Activated CD4-positive, alpha-beta T cell treated with anti-CD3 and anti-CD28 coated beads, Interleukin-2, Interleukin-6, amounts not matched to agents 100 ng/mL and 50 ng/mL, durations not matched to agents 16 hours and 8 hours (primary cell): ENCODE measurements at regions not wholly inside any gene's neighbourhood (a gene's known extent, or its start where the extent isn't known, plus 50 kb on each side); places are given as distances from the start of the nearest gene placed in this dataset.
A peak's percentile ranks its signal among the peaks of the same experiment; 100 is the strongest.
"Not testable (repeated sequence)": the region's sequence is repeated elsewhere in the genome, so short reads cannot be mapped to it uniquely, and the experiment has no call there.

Experiments used
- DNase-seq: peaks from one replicate; pipeline ENCODE4 v3.0.0-alpha.2; 2020

DNA sequence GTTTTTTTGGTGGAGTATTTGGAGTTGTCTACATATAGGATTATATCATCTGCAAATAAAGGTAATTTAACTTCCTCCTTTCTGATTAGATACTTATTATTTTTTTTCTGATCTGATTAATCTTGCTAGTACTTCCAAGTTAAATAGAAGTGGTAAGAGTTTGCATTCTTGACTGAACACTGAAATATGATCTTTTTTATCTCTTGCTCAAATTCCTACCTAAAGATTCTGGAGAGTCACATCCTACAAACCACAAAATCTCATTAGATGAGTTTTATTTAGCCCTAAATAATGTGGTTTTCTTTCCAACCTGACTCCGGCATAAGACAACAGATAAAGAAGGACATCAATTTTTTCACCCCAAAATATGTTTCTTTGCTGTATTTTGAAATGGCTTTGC, 977.9 kb upstream of the GBE1 start:
- DNase-seq = no peak

- no peak for DNase-seq
Observed at GRCh38 chr3:82736696-82737277, 975.3 kb upstream of the GBE1 start.

GRCh38 chr3:82715091-82715856, 953.8 kb upstream of the GBE1 start:
- DNase-seq = no peak

GRCh38 chr3:82707035-82707434, 945.6 kb upstream of the GBE1 start:
- no peak for DNase-seq

DNA sequence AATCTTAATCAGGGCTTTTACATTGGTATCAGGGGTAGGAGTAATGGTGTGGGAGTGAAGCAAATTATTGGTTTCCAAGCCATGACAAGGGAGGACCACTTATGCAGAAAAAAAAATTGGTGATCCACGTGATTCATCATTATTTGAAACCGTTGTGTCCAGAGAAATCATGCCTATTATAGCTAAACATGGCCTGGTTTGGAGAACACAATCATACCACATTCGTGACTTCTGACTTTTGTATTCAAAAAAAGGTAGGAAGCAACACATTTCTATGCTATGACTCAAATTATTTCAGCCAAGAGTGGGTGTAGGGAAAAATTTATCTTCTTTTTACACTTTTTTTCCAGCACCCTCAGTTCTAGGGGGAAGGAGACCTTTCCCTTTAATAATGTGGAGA, 924.3 kb upstream of the GBE1 start:
- no peak for DNase-seq

DNA sequence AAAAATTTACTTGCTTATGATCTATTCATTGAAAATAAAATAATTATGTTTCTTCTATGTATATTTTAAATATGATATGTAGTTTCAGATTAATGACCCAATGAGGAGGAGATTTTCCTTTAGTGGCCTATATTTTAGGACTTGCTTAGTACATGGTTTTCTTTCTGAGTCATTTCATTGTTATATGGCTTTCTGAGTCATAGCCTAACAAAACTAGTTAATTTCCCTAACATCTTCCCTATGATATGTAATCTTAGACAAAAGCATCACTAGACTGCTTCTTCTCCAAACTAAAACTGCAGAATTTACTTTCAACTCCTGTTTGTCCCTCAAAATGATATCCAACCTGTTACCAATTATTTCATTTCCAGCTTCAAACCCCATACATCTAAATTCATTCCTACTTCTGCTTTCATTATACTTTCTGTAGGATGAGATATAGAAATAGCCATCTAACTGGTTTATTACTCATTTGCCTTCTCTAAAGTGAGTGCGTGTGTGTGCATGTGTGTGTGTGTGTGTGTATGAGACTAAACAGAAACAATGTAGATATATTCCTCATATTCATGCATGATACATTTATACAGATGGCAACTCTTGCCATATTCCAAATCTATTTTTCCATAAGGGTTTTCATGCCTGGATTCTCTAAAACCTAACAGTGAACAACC, 915.0 kb upstream of the GBE1 start:
- DNase-seq = no peak

DNA sequence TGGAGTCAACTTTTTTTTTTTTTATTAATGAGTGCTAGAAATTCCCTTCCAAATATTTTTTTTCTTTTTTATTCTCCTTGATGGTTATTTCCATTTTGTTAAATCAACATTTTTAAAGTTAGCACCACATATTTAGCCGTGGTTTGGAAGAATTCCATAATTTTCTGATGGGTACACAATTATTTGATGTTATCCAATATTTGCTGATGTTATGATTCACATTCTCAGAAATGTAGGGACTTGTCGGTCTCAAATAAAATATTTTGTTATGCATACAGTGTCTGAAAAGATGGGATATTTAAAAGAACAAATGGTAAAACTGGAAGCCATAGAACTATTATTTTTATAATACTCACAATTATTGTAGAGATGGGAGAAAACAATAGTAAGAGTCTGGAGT, 911.5 kb upstream of the GBE1 start:
- DNase-seq = no peak

DNA sequence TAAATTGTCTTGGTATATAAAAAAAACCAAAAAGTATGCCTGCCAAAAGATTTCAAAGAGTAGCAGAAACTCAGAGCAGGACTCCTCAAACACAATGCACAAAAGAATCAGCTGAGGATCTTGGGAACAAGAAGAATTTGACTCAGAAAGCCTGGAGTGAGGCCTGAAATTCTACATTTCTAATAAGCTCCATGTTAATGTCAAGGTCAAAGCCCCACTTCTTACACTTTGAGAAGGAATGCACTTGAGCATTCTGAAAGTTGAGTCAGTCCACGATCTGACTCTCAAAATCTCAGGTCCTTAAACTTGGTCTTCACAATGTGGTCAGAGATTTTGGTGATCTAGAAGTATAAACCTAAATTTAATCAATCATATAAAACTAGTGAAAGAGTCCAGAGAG, 910.0 kb upstream of the GBE1 start:
- no peak for DNase-seq

GRCh38 chr3:82654708-82655107, 893.3 kb upstream of the GBE1 start:
- no peak for DNase-seq

DNA sequence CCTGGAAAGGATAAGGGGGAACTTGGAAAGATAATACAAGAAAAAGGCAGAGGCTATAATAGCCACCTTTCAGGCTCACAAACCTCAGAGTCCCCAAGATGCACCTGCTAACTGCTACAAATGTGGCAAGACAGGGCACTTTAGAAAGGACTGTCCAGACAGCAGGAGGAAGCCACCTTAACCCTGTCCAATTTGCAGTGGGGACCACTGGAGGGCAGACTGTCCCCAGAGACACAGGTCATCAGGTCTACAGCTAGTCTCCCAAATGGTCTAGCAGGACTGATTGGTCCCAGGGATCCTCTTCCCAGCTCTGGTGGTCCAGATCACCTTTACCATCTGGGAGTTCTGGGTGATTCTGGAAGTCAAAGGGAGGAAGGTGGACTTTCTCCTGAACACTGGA, 882.5 kb upstream of the GBE1 start:
- DNase-seq = peak; percentile 0

- no peak for DNase-seq
Observed at GRCh38 chr3:82641701-82642100, 880.3 kb upstream of the GBE1 start.

GRCh38 chr3:82640254-82640653, 878.8 kb upstream of the GBE1 start:
- no peak for DNase-seq

GRCh38 chr3:82637574-82637973, 876.1 kb upstream of the GBE1 start:
- no peak for DNase-seq

GRCh38 chr3:82636177-82636576, 874.7 kb upstream of the GBE1 start:
- DNase-seq = no peak

DNA sequence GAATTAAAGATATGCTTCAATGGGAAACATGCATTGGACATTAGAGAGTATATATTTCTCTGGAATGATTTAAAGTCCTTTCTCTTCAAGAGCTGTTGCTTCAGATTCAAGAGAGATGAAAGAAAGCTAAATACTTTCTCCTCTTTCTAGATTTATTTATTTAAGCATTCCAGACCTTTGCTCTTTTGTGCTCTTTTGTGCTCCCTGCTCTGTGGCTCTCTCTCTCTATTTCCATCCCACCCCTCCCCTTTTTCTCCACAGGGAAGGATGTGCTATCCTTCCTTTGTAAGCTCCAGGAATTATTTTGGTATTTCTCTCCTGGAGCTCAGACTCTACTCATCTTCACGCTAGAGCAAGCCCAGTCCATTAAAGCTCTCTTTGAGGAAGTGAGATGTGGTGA, 871.9 kb upstream of the GBE1 start:
- no peak for DNase-seq

DNA sequence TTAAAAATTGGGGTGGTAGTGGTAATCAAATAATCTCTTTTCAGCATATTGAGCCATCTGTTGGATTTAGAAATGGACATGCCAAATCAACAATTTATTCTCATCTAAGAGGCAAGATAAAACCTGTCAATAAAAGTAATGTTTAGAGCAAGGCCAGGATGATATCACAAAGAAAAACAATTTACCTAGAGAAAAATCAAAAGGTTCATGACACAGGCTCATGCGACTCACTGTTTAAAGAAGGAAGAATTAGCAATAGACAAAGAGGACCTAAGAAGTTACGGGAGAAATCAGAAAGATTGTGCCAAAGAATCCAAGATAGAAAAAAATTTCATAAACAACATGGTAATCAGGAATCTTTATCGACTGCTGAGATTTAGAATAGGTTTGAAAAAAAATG, 868.5 kb upstream of the GBE1 start:
- DNase-seq = no peak

DNA sequence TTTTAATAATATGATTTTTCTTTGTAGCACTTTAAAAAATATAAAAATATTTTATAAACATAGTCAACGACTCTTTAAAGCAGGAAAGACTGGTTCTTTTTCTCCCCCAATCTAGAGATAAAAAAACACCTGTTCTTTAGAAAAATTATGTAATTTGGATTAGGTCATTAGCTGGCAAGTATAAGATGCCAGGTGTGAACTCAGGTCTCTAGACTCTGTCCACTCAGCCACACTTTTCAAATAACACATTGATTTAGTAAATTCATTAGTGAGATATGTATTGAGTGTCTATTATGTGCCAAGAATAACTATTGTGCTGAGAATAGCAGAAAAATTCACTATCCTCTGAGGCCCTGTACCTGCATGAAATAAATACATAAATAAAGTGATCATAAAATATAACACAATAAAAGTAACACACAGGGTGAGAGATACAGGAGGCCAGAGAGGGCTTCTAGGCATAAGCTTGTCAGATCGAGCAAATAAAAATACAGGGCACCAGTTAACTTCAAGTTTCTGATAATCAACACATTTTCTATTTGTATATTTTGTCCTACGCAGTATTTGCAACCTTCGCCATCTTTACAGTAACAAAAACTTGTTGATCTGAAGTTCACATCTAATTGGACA, 867.1 kb upstream of the GBE1 start:
- no peak for DNase-seq

GRCh38 chr3:82627733-82628132, 866.3 kb upstream of the GBE1 start:
- DNase-seq = no peak

DNA sequence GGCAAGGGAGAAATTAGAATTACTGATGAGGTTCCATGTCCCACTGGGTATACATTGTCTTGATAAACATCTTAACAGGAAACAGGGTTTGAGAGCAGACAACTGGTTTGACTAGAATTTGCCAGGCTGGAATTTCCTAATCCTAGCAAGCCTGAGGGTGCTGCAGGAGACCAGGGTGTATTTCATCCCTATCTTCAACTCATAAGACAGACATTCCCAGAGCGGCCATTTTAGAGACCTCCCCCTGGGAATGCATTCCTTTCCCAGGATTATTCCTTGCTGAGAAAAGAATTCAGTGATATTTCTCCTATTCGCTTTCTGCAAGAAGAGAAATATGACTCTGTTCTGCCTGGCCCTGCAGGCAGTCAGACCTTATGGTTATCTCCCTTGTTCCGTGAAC, 859.3 kb upstream of the GBE1 start:
- DNase-seq = not testable (repeated sequence)

DNA sequence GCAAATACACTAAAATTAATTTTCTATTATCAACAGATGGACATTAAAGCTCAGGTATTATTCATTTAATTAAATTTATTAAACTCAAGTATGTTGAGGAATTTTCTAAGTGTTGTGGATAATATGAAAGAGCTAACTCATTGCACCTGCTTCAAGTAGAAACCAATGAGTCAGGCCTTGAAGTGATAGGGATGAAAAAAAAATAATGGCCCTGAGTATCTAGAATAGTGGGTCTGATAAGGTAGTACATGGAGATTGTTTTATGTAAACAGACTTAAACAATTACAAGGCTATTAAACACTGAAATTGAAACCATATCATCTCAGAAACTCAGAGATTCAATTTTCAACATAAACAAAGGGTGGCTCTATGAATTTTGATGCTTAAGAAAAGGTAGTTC, 857.1 kb upstream of the GBE1 start:
- DNase-seq = no peak

- DNase-seq = no peak
Observed at GRCh38 chr3:82610236-82610635, 848.8 kb upstream of the GBE1 start.

DNA sequence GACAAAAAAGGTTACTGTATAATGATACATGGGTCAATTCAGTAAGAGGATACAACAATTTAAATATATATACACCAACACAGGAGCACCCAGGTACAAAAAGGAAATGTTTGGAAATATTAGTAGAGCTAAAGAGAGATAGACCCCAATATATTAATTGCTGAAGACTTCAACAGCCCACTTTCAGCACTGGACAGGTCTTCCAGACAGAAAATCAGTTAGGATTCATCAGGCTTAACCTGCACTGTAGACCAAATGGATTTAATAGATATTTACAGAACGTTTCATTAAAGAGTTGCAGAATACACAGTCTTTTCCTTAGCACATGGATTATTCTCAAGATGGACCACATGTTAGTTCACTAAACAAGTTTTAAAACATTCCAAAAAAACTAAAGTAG, 845.9 kb upstream of the GBE1 start:
- no peak for DNase-seq

- no peak for DNase-seq
Observed at GRCh38 chr3:82596805-82597204, 835.4 kb upstream of the GBE1 start.

DNA sequence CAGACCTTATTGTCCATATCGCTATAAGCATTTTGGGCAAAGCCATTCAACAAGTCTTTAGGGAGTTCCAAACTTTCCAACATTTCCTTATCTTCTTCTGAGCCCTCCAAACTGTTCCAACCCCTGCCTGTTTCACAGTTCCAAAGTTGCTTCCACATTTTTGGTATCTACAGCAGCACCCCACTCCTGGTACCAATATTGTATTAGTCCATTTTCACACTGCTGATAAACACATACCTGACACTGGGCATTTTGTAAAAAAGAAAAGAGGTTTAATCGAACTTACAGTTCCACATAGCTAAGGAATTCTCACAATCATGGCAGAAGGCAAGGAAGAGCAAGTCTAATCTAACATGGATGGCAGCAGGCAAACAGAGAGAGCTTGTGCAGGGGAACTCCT, 834.1 kb upstream of the GBE1 start:
- no peak for DNase-seq
